K562 (cell line): ENCODE measurements at regions not wholly inside any gene's neighbourhood (a gene's known extent, or its start where the extent isn't known, plus 50 kb on each side); places are given as distances from the start of the nearest gene placed in this dataset.

Experiments used
- ATAC-seq: fragments of 200-7000 bp; cut with Tn5 transposase; 3 replicates; pipeline ENCODE4 v1.9.1; 2020; ENCODE audit warnings: moderate library complexity
- BruUV-seq: library from RNA; stranded (reverse); fragments of 400-500 nt; replicated peaks from 2 replicates; lab custom pipeline; 2021; lab: Mats Ljungman, UMichigan
- CTCF ChIA-PET: fragments of 300-600 bp; formaldehyde crosslinking; extraction: SDS; loops from one replicate; lab custom pipeline; 2021; ENCODE audit warnings: low intra/inter-chr PET ratio; lab: Yijun Ruan, JAX
- POLR2A ChIA-PET: fragments of 300-600, 350-650 bp; sonication (Branson Sonifier 250); formaldehyde crosslinking; extraction: SDS; loops from one replicate; lab custom pipeline; 2021; ENCODE audit warnings: antibody characterized with exemption, inconsistent platforms; lab: Yijun Ruan, JAX
- DNase-seq, 4 experiments: peaks; one replicate each; pipeline versions ENCODE4 v3.0.0 to v3.0.0-alpha.2; 2011 to 2018; ENCODE audit warnings: low spot score in 3 of 4, mixed read lengths in 3 of 4; ENCODE audit errors: extremely low read depth in 1 of 4
- FAIRE-seq: peaks from 2 replicates; lab custom pipeline; 2011; peaks lifted over from hg19 to GRCh38; lab: Jason Lieb, UNC
- H2AFZ ChIP-seq: 2 replicates; pipeline ENCODE4 v1.6.0; 2011; ENCODE audit warnings: low read depth, low read length, control low read depth, inconsistent platforms
- H3K27ac ChIP-seq: fragments of 200-600 bp; 3 replicates; pipeline ENCODE4 v1.8.0; 2011; ENCODE audit warnings: low read depth, mild to moderate bottlenecking, control low read depth, inconsistent platforms, low read length, moderate library complexity, mixed read lengths; ENCODE audit errors: extremely low read depth
- H3K27me3 ChIP-seq, 2 experiments: fragments of 300-600 bp in 1 of 2; 2 replicates in 1 of 2; 3 replicates in 1 of 2; pipeline versions ENCODE4 v1.6.0 to v1.8.0; 2011; ENCODE audit warnings: inconsistent platforms in 2 of 2, low read length in 2 of 2, mild to moderate bottlenecking in 1 of 2, mixed read lengths in 1 of 2, moderate library complexity in 1 of 2; ENCODE audit not compliant: control insufficient read depth in 2 of 2, insufficient read depth in 2 of 2
- H3K36me3 ChIP-seq: fragments of 300-600 bp; 3 replicates; pipeline ENCODE4 v1.8.0; 2011; ENCODE audit warnings: mild to moderate bottlenecking, low read length, inconsistent platforms; ENCODE audit not compliant: control insufficient read depth, insufficient read depth
- H3K4me1 ChIP-seq, 2 experiments: fragments of 200-600 bp in 1 of 2; replicated peaks in 1 of 2; 2 replicates in 1 of 2; 3 replicates in 1 of 2; pipeline versions ENCODE4 v1.5.1 to v1.8.0; 2011; ENCODE audit warnings: inconsistent platforms in 2 of 2, low read length in 2 of 2, mild to moderate bottlenecking in 1 of 2, mixed read lengths in 1 of 2, moderate library complexity in 1 of 2; ENCODE audit not compliant: control insufficient read depth in 2 of 2, insufficient read depth in 2 of 2
- H3K4me2 ChIP-seq: 2 replicates; pipeline ENCODE4 v1.6.1; 2011; ENCODE audit warnings: low read length, control low read depth, inconsistent platforms, mixed read lengths; ENCODE audit not compliant: insufficient read depth
- H3K4me3 ChIP-seq: fragments of 200-600 bp; sonication (generic), shearing (Covaris generic); 2 replicates; pipeline ENCODE4 v1.5.1; 2016; ENCODE audit warnings: control low read depth, inconsistent platforms
- H3K79me2 ChIP-seq: fragments of 200-600 bp; 3 replicates; pipeline ENCODE4 v1.8.0; 2011; ENCODE audit warnings: low read length, inconsistent platforms; ENCODE audit not compliant: control insufficient read depth, insufficient read depth
- H3K9ac ChIP-seq, 2 experiments: 2 replicates each; pipeline versions ENCODE4 v1.6.0 to v1.6.1; 2011; ENCODE audit warnings: low read depth in 2 of 2, low read length in 2 of 2, control low read depth in 1 of 2, inconsistent platforms in 1 of 2, mild to moderate bottlenecking in 1 of 2, mixed read lengths in 1 of 2; ENCODE audit not compliant: insufficient read depth in 1 of 2
- H3K9me1 ChIP-seq: one replicate; pipeline ENCODE4 v1.6.0; 2011; ENCODE audit warnings: inconsistent platforms, mild to moderate bottlenecking, low read length, moderate library complexity; ENCODE audit not compliant: control insufficient read depth, insufficient read depth
- H3K9me3 ChIP-seq: replicated peaks from 2 replicates; pipeline ENCODE4 v1.5.1; 2011; ENCODE audit warnings: low read depth, low read length, inconsistent platforms; ENCODE audit not compliant: control insufficient read depth, insufficient read depth
- H4K20me1 ChIP-seq: replicated peaks from 2 replicates; pipeline ENCODE4 v1.6.1; 2011; ENCODE audit warnings: low read length, inconsistent platforms, mixed read lengths; ENCODE audit not compliant: control insufficient read depth, insufficient read depth
- CBX5 ChIP-seq: IDR thresholded peaks from 2 replicates; pipeline ENCODE4 v1.6.1; 2014; ENCODE audit warnings: low read depth, borderline replicate concordance
- CREB1 ChIP-seq, 2 experiments: sonication (generic) in 1 of 2; formaldehyde crosslinking in 1 of 2; IDR thresholded peaks; 2 replicates each; pipeline versions ENCODE4 v1.6.1 to v1.8.0; 2012 to 2022; ENCODE audit warnings: inconsistent platforms in 1 of 2, mild to moderate bottlenecking in 1 of 2, missing genetic modification reagents in 1 of 2, moderate library complexity in 1 of 2
- LCOR ChIP-seq: sonication (generic); formaldehyde crosslinking; IDR thresholded peaks from 2 replicates; pipeline ENCODE4 v1.8.0; 2022; ENCODE audit warnings: mild to moderate bottlenecking, missing genetic modification reagents
- PHTF2 ChIP-seq: fragments of 250-450 bp; sonication (Bioruptor Pico); IDR thresholded peaks from 2 replicates; pipeline ENCODE4 v1.5.0; 2021; ENCODE audit warnings: mild to moderate bottlenecking
- POLR2A ChIP-seq: fragments of 450-650 bp; conservative IDR thresholded peaks from 2 replicates; pipeline ENCODE4 v1.6.1; 2016
- TEAD4 ChIP-seq, 2 experiments: sonication (generic) in 1 of 2; formaldehyde crosslinking in 1 of 2; IDR thresholded peaks; 2 replicates each; pipeline versions ENCODE4 v1.6.1 to v1.8.0; 2012 to 2022; ENCODE audit warnings: borderline replicate concordance in 1 of 2, inconsistent platforms in 1 of 2, low read length in 1 of 2, mild to moderate bottlenecking in 1 of 2, missing genetic modification reagents in 1 of 2
- ZNF121 ChIP-seq: sonication (generic); formaldehyde crosslinking; conservative IDR thresholded peaks from 2 replicates; pipeline ENCODE4 v1.8.0; 2022; ENCODE audit warnings: missing genetic modification reagents
- ZNF408 ChIP-seq: fragments of 250-450 bp; sonication (Bioruptor Pico); IDR thresholded peaks from 2 replicates; pipeline ENCODE4 v1.4.0; 2020; ENCODE audit warnings: low read depth, mild to moderate bottlenecking, moderate library complexity
- ZNF75A ChIP-seq: fragments of 450-650 bp; formaldehyde crosslinking; IDR thresholded peaks from 2 replicates; pipeline ENCODE4 v1.4.0; 2020; ENCODE audit warnings: mild to moderate bottlenecking
- WGBS: fragments of 100-300 bp; shearing (Covaris generic); methylation state at CpG from one replicate; pipeline ENCODE4 v1.1.6; 2016; ENCODE audit warnings: low coverage, mixed read lengths; ENCODE audit not compliant: insufficient coverage; ENCODE audit errors: missing lambda C conversion rate; 5-methylcytosine and 5-hydroxymethylcytosine counted together
- in situ Hi-C: fragments of 300-500 bp; cut with MboI; formaldehyde crosslinking; loops from 4 replicates; pipeline ENCODE4 v1.15.0; 2018; ENCODE audit warnings: inconsistent platforms, mixed read lengths
- intact Hi-C: fragments of 100-400 bp; cut with micrococcal nuclease; formaldehyde crosslinking; loops from 2 replicates; pipeline ENCODE4 v1.14.2; 2022
- TF ChIP-seq, protein P1 (sequence below): IDR thresholded peaks from 2 replicates; pipeline ENCODE4 v1.6.1; 2014; ENCODE audit warnings: antibody characterized with exemption
- TF ChIP-seq, protein P2 (sequence below): fragments of 200-600 bp; sonication (generic); IDR thresholded peaks from one replicate; pipeline ENCODE4 v1.6.1; 2012; ENCODE audit warnings: mild to moderate bottlenecking, low read depth, low read length, inconsistent platforms

DNA sequence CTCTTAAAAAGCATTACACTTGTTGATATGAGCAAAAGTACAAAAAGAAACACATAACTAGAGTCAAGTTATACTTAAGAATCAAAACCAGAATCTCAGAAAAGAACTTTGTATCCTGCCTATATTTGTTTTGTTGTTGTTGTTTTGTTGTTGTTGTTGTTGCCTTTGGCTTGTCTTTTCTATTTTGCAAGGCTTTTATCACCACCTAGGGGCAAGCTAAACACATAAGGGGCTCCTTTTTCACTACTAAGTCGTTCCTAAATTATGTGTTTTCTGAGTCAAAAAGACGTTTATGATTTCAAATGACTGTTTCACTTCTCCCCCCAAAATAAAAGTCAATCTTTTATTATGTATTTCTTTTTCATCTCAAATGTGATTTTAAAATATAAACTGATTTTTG, 250.2 kb downstream of the RBM26 start:
- Histone ChIP-seq H3K9me1 (no peaks in the 10 kb centered on the region), H3K4me1 (no peaks in the 10 kb centered on the region), H3K27ac (no peak overlapping the region), H2AFZ (no peak overlapping the region), H4K20me1 (no peaks in the 10 kb centered on the region), H3K4me2 (no peak overlapping the region), H3K36me3 (no peaks in the 10 kb centered on the region), H3K9me3 (no peaks in the 10 kb centered on the region), H3K9ac (no peak overlapping the region), H3K27me3 (no peaks in the 10 kb centered on the region), H3K4me3 (no peak overlapping the region), H3K79me2 (no peaks in the 10 kb centered on the region)
- BruUV-seq: no TSS peak
- TF ChIP-seq ZNF121 (no peak), TEAD4 (IDR thresholded peaks at IDR 0.05; ENCODE audit: low read length) (no peak), TEAD4 (CRISPR knock-in tag; IDR thresholded peaks at IDR 0.05; ENCODE audit: borderline replicate concordance) (no peak), ZNF408 (CRISPR knock-in tag) (no peak), CBX5 (no peak), POLR2A (no peak), ZNF75A (CRISPR knock-in tag) (no peak), PHTF2 (CRISPR knock-in tag) (no peak), CREB1 (IDR thresholded peaks at IDR 0.05) (no peak), CREB1 (CRISPR knock-in tag; IDR thresholded peaks at IDR 0.05) (no peak), LCOR (CRISPR knock-in tag) (no peak)
- TF ChIP-seq, protein P1, sequence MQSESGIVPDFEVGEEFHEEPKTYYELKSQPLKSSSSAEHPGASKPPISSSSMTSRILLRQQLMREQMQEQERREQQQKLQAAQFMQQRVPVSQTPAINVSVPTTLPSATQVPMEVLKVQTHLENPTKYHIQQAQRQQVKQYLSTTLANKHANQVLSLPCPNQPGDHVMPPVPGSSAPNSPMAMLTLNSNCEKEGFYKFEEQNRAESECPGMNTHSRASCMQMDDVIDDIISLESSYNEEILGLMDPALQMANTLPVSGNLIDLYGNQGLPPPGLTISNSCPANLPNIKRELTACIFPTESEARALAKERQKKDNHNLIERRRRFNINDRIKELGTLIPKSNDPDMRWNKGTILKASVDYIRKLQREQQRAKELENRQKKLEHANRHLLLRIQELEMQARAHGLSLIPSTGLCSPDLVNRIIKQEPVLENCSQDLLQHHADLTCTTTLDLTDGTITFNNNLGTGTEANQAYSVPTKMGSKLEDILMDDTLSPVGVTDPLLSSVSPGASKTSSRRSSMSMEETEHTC: no peak
- TF ChIP-seq, protein P2, sequence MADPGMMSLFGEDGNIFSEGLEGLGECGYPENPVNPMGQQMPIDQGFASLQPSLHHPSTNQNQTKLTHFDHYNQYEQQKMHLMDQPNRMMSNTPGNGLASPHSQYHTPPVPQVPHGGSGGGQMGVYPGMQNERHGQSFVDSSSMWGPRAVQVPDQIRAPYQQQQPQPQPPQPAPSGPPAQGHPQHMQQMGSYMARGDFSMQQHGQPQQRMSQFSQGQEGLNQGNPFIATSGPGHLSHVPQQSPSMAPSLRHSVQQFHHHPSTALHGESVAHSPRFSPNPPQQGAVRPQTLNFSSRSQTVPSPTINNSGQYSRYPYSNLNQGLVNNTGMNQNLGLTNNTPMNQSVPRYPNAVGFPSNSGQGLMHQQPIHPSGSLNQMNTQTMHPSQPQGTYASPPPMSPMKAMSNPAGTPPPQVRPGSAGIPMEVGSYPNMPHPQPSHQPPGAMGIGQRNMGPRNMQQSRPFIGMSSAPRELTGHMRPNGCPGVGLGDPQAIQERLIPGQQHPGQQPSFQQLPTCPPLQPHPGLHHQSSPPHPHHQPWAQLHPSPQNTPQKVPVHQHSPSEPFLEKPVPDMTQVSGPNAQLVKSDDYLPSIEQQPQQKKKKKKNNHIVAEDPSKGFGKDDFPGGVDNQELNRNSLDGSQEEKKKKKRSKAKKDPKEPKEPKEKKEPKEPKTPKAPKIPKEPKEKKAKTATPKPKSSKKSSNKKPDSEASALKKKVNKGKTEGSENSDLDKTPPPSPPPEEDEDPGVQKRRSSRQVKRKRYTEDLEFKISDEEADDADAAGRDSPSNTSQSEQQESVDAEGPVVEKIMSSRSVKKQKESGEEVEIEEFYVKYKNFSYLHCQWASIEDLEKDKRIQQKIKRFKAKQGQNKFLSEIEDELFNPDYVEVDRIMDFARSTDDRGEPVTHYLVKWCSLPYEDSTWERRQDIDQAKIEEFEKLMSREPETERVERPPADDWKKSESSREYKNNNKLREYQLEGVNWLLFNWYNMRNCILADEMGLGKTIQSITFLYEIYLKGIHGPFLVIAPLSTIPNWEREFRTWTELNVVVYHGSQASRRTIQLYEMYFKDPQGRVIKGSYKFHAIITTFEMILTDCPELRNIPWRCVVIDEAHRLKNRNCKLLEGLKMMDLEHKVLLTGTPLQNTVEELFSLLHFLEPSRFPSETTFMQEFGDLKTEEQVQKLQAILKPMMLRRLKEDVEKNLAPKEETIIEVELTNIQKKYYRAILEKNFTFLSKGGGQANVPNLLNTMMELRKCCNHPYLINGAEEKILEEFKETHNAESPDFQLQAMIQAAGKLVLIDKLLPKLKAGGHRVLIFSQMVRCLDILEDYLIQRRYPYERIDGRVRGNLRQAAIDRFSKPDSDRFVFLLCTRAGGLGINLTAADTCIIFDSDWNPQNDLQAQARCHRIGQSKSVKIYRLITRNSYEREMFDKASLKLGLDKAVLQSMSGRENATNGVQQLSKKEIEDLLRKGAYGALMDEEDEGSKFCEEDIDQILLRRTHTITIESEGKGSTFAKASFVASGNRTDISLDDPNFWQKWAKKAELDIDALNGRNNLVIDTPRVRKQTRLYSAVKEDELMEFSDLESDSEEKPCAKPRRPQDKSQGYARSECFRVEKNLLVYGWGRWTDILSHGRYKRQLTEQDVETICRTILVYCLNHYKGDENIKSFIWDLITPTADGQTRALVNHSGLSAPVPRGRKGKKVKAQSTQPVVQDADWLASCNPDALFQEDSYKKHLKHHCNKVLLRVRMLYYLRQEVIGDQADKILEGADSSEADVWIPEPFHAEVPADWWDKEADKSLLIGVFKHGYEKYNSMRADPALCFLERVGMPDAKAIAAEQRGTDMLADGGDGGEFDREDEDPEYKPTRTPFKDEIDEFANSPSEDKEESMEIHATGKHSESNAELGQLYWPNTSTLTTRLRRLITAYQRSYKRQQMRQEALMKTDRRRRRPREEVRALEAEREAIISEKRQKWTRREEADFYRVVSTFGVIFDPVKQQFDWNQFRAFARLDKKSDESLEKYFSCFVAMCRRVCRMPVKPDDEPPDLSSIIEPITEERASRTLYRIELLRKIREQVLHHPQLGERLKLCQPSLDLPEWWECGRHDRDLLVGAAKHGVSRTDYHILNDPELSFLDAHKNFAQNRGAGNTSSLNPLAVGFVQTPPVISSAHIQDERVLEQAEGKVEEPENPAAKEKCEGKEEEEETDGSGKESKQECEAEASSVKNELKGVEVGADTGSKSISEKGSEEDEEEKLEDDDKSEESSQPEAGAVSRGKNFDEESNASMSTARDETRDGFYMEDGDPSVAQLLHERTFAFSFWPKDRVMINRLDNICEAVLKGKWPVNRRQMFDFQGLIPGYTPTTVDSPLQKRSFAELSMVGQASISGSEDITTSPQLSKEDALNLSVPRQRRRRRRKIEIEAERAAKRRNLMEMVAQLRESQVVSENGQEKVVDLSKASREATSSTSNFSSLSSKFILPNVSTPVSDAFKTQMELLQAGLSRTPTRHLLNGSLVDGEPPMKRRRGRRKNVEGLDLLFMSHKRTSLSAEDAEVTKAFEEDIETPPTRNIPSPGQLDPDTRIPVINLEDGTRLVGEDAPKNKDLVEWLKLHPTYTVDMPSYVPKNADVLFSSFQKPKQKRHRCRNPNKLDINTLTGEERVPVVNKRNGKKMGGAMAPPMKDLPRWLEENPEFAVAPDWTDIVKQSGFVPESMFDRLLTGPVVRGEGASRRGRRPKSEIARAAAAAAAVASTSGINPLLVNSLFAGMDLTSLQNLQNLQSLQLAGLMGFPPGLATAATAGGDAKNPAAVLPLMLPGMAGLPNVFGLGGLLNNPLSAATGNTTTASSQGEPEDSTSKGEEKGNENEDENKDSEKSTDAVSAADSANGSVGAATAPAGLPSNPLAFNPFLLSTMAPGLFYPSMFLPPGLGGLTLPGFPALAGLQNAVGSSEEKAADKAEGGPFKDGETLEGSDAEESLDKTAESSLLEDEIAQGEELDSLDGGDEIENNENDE: no peak
- WGBS: 0% methylated on average over 2 of the region's 2 CpGs
- ChIA-PET CTCF (no interaction called here), POLR2A (no interaction called here)
- no peak for ATAC-seq
- intact Hi-C loops (no loop called here), in situ Hi-C loops (no loop called here)
- no peak for DNase-seq
- FAIRE-seq: no peak
